ENCODE measurements at regions not wholly inside any gene's neighbourhood (a gene's known extent, or its start where the extent isn't known, plus 50 kb on each side); places are given as distances from the start of the nearest gene placed in this dataset.

DNA sequence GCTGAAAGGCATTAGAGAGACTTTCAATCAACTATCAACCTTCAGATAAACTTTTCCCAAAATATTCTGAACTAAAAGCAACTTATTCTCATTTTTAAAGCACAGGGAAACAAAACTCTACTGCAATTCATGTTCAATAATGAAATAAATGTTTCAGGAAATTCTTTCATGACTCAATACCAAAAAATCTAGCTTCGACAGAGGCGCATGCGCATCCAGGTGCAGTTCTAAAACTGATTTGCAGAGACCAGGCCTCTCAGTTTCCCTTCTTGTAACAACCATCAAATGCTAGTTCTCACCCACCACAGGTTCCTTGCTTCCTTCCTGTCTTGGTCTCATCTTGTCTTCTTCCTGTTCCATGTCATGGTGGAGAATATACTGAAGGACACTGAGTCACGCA is 55.3 kb upstream of the NRBF2 start:
- TF ChIP-seq, protein P1, sequence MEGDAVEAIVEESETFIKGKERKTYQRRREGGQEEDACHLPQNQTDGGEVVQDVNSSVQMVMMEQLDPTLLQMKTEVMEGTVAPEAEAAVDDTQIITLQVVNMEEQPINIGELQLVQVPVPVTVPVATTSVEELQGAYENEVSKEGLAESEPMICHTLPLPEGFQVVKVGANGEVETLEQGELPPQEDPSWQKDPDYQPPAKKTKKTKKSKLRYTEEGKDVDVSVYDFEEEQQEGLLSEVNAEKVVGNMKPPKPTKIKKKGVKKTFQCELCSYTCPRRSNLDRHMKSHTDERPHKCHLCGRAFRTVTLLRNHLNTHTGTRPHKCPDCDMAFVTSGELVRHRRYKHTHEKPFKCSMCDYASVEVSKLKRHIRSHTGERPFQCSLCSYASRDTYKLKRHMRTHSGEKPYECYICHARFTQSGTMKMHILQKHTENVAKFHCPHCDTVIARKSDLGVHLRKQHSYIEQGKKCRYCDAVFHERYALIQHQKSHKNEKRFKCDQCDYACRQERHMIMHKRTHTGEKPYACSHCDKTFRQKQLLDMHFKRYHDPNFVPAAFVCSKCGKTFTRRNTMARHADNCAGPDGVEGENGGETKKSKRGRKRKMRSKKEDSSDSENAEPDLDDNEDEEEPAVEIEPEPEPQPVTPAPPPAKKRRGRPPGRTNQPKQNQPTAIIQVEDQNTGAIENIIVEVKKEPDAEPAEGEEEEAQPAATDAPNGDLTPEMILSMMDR (IDR thresholded peaks at IDR 0.05): no peak

DNA sequence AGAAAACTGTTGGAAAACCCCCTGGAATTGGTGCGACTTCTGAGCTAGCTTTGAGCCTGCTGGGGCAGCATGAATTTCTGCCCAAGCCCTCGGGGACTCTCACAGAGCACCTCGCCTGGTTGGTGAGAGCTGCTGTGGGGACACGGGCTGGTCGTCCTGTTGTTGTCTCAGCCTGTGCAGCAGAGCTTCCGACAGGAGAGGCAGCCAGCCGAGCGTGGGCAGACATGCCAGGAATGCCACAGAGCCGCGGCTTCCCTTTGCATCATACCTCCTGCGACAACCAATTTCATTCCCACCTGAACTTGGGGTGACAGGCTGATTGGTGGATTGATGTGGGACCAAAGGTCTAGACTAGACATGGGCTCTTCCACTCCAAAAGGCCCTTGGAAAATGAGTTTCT is 60.2 kb upstream of the NRBF2 start:
- TF ChIP-seq, protein P1 (IDR thresholded peaks at IDR 0.05): no peak

DNA sequence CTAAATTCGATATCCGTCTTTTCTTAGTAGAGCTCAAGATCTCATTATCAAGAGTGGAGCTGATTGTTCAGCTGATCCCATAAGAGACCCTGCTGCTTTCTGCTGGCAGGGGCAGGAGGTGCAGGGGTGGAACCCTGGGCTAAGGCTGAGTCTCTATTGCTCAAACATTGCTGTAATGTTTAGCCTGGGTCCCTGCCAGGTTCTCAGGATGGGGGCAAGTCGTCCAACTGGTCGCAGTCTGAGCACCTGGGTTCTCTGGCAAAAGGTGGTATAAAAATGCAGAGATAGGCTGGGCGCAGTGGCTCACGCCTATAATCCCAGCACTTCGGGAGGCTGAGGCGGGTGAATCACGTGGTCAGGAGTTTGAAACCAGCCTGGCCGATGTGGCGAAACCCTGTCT is 62.0 kb upstream of the NRBF2 start:
- TF ChIP-seq, protein P1 (IDR thresholded peaks at IDR 0.05): no peak

DNA sequence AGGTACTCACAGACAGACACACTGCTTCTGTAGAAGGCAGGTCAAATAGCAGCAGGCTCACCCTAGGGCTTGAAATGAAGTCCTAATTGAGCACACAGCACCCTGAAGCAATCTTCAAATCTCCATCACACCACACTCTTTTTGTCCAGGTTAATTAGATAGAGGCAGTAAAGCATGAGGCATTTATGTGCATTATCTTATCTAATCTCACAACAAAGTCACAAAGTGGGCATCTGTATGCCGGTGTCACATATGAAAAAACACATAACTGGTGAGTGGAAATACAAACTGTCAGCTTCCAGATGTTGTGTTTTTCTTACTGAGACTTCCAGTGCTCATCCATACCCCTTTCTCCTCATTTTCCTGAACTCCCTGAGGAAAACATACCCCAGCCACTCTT is 63.8 kb upstream of the NRBF2 start:
- TF ChIP-seq, protein P1 (IDR thresholded peaks at IDR 0.05): no peak

DNA sequence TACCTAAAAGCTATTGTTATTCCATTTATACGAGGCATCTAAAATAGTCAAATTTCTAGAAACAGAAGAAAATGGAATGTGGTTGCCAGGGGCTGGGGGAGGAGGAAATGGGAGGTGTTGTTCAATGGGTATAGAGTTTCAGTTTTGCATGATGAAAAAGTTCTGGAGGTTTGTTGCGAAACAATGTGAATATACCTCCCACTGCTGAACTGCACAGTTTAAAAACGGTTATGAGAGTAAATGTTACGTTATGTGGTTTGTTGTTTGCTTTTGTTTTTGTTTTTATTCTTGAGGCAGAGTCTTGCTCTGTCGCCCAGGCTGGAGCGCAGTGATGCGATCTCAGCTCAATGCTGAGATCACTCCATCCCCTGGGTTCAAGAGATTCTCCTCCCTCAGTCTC is 64.9 kb upstream of the NRBF2 start:
- TF ChIP-seq, protein P1 (IDR thresholded peaks at IDR 0.05): no peak

DNA sequence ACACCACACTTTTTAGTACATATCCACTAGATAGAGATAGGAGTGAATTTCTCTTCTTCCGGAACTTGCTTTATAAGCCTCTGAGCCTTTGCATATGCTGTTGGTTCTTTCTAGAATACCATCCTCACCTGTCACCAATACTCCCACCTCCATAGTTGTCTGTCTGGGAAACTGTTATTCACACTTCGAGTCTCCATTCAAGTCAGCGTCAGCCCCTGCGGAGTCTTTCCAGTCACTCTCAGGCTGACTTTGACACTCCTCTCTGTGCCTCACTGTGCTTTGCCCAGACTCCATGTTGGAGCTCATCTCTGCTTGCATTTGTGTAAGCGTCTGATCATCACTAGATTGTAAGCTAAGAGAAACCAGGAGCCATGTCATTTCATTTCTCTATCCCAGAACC is 66.5 kb upstream of the NRBF2 start:
- TF ChIP-seq, protein P1 (IDR thresholded peaks at IDR 0.05): no peak

DNA sequence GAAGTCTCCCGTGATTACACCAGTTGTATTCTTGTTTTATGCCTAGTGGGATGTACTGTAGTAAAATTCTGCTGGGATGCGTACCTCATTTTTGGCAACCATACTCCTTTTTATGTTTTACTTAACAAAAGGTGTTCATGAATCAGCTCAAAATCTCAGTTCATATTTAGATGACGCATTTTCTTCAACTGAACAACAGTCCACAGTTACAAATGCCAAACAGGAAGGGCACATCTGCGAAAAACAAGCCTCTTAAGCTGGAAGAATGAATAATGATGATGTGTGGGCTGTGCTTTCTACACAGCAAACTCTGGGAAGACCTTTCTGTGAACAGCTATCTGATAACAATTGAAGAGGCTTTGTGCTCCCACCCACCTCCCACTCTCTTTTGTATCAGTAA is 68.4 kb upstream of the NRBF2 start:
- TF ChIP-seq, protein P1 (IDR thresholded peaks at IDR 0.05): no peak

DNA sequence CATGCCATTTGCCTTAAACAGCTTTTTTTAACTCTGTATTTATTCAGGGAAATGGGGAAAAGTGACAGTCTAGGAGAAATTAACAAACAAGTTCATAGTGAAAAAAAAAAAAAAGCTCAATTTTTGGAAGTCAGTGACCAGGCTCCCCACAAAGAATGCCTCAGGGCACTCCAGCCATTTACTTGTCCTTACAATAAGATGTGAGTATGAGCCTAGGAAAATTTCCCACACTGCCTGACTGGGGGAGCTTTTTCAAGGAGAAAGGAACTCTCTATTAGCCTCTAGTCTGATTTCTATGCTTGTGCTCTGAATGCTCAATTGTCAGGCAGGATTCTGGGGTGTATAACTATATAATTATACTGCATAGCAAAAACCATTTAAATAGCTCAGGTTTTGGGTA is 74.9 kb upstream of the NRBF2 start:
- TF ChIP-seq, protein P1 (IDR thresholded peaks at IDR 0.05): no peak

Measured in LNCAP (cell line).